HEK293 (cell line): ENCODE measurements at regions not wholly inside any gene's neighbourhood (a gene's known extent, or its start where the extent isn't known, plus 50 kb on each side); places are given as distances from the start of the nearest gene placed in this dataset.

Source experiments
- BCL6B ChIP-seq: fragments of 450-650 bp; formaldehyde crosslinking; IDR thresholded peaks from 2 replicates; pipeline ENCODE4 v1.5.1; 2017; ENCODE audit warnings: missing biosample characterization, missing genetic modification characterization
- GFI1B ChIP-seq: fragments of 450-650 bp; formaldehyde crosslinking; IDR thresholded peaks from 2 replicates; pipeline ENCODE4 v1.5.1; 2016; ENCODE audit warnings: missing biosample characterization, missing genetic modification characterization
- HOXA7 ChIP-seq: sonication (generic); formaldehyde crosslinking; IDR thresholded peaks from 2 replicates; pipeline ENCODE4 v1.8.1; 2022; ENCODE audit warnings: missing genetic modification reagents, borderline replicate concordance
- REST ChIP-seq: fragments of 450-650 bp; formaldehyde crosslinking; IDR thresholded peaks from 2 replicates; pipeline ENCODE4 v1.5.1; 2016; ENCODE audit warnings: missing biosample characterization, missing genetic modification characterization
- SETDB1 ChIP-seq: IDR thresholded peaks from one replicate; pipeline ENCODE4 v1.6.1; 2017; ENCODE audit warnings: mild to moderate bottlenecking, low read length, moderate library complexity, mixed read lengths; ENCODE audit not compliant: insufficient read length
- ZNF239 ChIP-seq: fragments of 450-650 bp; formaldehyde crosslinking; IDR thresholded peaks from 2 replicates; pipeline ENCODE4 v1.5.1; 2016; ENCODE audit warnings: missing biosample characterization, missing genetic modification characterization
- ZNF416 ChIP-seq: fragments of 450-650 bp; formaldehyde crosslinking; IDR thresholded peaks from 2 replicates; pipeline ENCODE4 v1.5.1; 2016; ENCODE audit warnings: missing biosample characterization, missing genetic modification characterization
- ZNF610 ChIP-seq: fragments of 450-650 bp; formaldehyde crosslinking; IDR thresholded peaks from 2 replicates; pipeline ENCODE4 v1.5.1; 2016; ENCODE audit warnings: missing biosample characterization, missing genetic modification characterization, borderline replicate concordance
- ZNF768 ChIP-seq: fragments of 450-650 bp; formaldehyde crosslinking; IDR thresholded peaks from 2 replicates; pipeline ENCODE4 v1.5.1; 2018; ENCODE audit warnings: missing biosample characterization, mild to moderate bottlenecking, missing genetic modification characterization
- ZSCAN23 ChIP-seq: fragments of 450-650 bp; formaldehyde crosslinking; IDR thresholded peaks from 2 replicates; pipeline ENCODE4 v1.5.1; 2016; ENCODE audit warnings: missing biosample characterization, missing genetic modification characterization
- TF ChIP-seq, protein P1 (sequence below): fragments of 450-650 bp; formaldehyde crosslinking; IDR thresholded peaks from 2 replicates; pipeline ENCODE4 v1.5.1; 2016; ENCODE audit warnings: missing biosample characterization, missing genetic modification characterization
- TF ChIP-seq, protein P2 (sequence below): fragments of 450-650 bp; formaldehyde crosslinking; IDR thresholded peaks from 2 replicates; pipeline ENCODE4 v1.5.1; 2016; ENCODE audit warnings: missing biosample characterization, missing genetic modification characterization

DNA sequence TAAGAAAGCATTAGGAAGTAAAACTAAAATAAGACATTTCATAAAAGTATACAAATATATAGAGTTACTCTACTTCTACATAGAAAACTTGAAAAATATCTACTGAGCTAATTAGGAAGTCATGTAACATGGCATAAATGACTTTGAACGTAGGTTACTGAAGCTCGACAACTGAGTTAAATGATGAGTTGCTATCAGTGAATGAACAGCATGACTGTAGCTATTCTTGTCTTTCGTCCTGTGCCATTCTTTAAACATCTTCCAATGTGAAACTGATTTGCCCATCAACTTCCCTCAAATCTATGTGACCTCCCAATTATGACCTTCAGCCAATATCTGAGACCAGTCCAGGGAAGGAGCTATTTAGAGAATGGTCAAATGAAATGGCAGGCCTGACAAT, 113.5 kb upstream of the NEBL start:
- TF ChIP-seq, protein P1, sequence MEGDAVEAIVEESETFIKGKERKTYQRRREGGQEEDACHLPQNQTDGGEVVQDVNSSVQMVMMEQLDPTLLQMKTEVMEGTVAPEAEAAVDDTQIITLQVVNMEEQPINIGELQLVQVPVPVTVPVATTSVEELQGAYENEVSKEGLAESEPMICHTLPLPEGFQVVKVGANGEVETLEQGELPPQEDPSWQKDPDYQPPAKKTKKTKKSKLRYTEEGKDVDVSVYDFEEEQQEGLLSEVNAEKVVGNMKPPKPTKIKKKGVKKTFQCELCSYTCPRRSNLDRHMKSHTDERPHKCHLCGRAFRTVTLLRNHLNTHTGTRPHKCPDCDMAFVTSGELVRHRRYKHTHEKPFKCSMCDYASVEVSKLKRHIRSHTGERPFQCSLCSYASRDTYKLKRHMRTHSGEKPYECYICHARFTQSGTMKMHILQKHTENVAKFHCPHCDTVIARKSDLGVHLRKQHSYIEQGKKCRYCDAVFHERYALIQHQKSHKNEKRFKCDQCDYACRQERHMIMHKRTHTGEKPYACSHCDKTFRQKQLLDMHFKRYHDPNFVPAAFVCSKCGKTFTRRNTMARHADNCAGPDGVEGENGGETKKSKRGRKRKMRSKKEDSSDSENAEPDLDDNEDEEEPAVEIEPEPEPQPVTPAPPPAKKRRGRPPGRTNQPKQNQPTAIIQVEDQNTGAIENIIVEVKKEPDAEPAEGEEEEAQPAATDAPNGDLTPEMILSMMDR (tag by site-specific recombination): no peak
- TF ChIP-seq ZNF416 (no peak), ZSCAN23 (tag by site-specific recombination) (no peak), REST (tag by site-specific recombination) (no peak), GFI1B (no peak), BCL6B (no peak), ZNF239 (tag by site-specific recombination) (no peak), ZNF768 (no peak), HOXA7 (CRISPR knock-in tag) (no peak), ZNF610 (tag by site-specific recombination) (no peak), SETDB1 (no peak)
- TF ChIP-seq, protein P2, sequence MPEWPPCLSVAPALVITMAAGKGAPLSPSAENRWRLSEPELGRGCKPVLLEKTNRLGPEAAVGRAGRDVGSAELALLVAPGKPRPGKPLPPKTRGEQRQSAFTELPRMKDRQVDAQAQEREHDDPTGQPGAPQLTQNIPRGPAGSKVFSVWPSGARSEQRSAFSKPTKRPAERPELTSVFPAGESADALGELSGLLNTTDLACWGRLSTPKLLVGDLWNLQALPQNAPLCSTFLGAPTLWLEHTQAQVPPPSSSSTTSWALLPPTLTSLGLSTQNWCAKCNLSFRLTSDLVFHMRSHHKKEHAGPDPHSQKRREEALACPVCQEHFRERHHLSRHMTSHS (tag by site-specific recombination): no peak
